ENCODE measurements at regions not wholly inside any gene's neighbourhood (a gene's known extent, or its start where the extent isn't known, plus 50 kb on each side); places are given as distances from the start of the nearest gene placed in this dataset.
"Not testable (repeated sequence)": the region's sequence is repeated elsewhere in the genome, so short reads cannot be mapped to it uniquely, and the experiment has no call there.

DNA sequence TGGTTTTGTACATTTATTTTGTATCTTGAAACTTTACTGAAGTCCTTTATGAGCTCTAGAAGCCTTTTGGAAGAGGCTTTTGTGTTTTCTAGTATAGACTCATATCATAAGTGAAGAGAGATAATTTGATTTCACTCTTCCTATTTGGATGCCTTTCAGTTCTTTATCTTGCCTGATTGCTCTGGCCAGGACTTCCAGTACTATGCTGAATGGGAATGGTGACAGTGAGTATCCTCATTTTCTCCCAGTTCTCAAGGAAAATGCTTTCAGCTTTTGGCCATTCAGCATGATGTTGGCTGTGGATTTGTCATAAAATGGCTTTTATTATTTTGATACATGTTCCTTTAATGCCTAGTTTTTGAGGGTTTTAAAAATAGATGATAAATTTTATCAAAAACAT, 1061.3 kb downstream of the STPG2 start:
- no peak for DNase-seq (ENCODE audit: low read depth in 2 of 2)

DNA sequence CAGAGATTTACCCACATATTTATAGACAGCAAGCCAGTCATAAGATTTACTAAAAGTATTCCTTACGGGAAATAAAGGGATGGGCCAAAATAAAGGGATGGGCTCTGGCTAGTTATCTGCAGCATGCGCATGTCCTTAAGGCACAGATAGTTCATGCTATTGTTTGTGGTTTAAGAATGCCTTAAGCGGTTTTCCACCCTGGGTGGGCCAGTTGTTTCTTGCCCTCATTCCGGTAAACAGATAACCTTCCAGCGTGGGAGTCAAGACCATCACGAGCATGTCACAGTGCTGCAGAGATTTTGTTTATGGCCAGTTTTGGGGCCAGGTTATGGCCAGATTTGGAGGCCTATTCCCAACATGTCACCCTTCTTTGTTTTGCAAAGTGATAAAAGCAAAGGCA, 1046.2 kb downstream of the STPG2 start:
- not testable (repeated sequence) for DNase-seq (ENCODE audit: low read depth in 2 of 2)

DNA sequence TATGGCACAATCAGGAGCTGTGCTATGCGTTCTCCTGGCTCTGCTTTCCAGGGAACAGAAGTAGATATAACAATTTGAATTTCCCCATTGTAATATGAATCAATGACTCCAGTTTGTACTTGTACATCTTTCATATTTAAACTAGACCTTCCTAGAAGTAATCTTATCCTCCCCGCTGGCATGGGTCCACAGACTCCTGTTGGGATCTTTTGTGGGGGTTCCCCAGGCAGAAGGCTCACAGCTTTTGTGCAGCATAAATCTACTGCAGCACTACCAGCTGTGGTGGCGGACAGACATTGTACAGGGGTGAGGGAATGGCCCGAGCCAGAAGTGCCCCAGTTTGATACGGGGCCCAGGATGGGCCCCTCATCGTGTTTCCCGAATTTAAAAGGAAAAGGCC, 1042.1 kb downstream of the STPG2 start:
- not testable (repeated sequence) for DNase-seq (ENCODE audit: low read depth in 2 of 2)

DNA sequence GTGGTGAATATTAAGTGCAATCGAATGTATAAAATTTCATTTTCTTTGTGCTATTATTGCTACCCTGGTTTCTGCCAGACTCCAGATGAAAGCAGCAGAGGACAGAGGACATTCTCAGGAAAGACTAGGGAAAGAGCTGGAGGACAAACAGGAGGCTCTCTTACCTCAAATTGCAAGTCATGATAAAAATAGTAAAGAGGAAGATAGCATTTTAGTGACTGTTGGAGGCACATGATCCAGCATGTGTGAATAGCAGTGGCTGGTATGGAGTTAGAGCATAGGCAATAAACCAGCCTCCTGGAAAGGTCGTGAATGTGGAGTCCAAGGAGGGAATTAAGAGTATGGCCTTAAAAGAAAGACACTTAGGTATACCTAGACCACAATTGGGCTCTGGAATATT, 1040.0 kb downstream of the STPG2 start:
- DNase-seq (ENCODE audit: low read depth in 2 of 2), result no peak

DNA sequence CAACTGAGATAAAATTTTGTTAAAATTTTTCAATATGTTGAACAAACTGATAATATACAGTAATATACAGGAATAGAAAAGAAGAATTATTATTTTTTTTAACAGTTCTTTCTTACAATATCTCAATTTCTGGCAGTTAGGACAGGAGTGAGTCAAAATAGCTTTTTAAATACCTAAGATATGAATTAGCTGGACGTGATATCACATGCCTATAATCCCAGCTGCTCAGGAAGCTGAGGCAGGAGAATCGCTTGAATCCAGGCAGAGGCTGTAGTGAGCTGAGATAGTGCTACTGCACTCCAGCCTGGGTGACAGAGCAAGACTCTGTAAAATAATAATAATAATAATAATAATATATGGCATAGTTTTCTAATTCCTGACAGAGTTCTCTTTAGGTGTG, 1039.3 kb downstream of the STPG2 start:
- no peak for DNase-seq (ENCODE audit: low read depth in 2 of 2)

DNA sequence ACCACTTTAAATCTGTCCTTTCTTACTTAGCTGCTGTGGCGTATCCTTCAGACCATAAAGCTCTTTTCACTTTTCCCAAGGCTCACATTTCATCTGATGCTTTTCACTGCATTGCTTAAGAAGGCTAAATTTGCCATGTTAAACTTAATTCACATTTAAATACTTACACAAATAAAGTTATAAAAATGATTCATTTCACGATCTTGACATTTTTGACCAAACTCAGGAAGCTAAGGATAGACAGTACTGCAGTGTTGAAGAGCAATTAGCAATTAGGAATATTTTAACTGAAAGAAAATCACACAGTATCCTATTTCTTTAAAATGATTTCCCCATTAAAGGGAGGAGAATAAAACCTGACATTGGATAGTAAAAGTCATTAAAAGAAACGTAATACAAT, 1038.6 kb downstream of the STPG2 start:
- DNase-seq (ENCODE audit: low read depth in 2 of 2), result no peak

DNA sequence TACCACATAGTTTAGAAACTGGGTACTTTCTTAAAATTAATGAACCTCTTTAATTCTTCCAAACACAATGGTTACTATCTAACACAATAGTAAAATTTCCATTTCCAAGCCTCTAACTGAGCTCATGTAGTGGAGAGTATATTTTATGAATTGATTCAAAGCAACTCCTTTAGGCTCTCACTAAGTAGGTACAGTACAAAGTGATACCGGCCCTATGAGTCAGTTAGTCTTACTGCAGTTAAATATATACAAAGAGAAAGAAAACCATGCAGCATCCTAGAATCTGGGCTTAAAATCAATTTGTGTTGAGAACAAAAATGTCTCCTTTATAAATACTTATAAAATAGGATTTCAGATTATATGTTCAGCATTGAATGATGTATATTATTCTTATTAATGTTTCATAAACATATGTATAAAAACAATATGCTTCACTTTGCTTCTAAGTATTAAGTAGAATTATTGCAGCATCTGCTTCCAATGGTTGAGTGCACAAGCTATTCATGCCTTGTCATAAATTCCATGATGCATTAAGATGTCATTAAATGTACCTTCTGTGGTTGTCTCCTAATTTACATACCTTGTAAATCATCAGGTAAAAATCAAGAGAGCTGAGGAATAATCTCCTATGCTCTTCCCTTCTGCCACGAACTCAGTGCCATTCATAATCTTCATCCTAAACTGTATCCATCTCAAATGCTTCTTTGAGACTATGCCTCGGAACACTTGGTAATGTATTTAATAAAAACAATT, 1037.8 kb downstream of the STPG2 start:
- DNase-seq (ENCODE audit: low read depth in 2 of 2), result no peak

DNA sequence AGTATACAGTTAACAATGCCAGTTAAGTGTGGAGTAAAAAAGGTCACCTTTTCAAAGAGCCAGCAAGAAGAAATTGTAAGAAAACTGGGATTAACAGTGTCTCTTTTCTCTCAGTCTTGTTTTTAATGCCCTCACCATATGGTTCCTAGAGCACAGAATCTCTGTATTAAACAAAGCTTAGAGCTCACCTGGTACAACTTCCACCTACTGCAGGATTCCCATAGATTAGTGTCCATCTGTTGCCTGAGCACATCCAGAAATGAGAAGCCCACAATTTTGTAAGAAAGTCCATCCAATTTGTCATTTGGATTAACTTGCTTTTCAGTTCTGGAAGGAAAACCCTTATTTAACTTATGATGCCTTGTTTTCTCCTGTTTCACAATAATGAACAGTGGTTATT, 1037.1 kb downstream of the STPG2 start:
- no peak for DNase-seq (ENCODE audit: low read depth in 2 of 2)

DNA sequence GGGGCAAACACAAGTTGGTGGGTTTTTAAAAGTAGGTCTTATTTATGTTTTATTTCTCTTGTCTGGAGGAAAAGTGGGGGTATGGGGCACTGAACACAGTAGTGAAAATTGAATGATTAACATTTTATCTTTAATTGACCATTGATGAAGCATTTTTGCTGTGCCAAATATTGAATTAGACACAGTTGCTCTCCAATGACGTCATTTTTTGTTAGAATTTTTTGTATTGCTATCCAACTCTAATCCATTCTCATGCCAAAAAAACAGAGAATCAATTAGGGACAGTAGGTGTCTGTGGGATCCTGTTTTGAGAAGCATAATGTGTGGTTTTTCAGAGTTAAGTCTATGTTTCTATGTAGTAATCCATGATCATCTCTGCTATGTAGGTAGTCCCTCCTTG, 1032.8 kb downstream of the STPG2 start:
- no peak for DNase-seq (ENCODE audit: low read depth in 2 of 2)

DNA sequence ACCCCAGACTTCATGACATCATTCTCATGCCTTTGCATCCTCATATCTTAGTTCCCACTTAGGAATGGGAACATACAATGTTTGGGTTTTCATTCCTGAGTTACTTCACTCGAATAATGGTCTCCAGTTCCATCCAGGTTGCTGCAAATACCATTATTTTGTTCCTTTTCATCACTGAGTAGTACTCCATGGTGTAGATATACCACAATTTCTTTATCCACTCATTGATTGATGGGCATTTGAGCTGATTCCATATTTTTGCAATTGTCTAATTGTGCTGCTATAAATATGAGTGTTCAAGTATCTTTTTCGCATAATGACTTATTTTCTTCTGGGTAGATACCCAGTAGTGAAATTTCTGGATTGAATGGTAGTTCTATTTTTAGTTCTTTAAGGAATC, 1026.8 kb downstream of the STPG2 start:
- no peak for DNase-seq (ENCODE audit: low read depth in 2 of 2)

DNA sequence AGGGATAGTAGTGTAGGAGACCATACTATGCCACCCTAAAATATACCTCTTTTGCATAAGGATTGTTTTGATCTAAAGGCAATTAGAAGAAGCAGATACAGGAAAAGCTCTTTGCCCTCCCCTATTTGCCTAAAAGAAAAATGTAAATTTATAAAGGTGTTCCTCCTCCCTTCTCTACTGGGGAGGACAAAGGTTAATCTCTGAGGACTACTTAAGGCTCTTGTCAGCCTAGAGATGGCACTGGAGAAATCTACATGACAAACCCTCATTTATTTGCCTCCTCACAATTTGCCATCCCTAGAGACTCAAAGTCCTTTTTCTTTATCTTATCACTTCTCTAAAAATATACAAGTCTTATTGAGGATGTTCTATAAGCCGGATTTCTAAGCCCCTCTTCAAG, 1021.8 kb downstream of the STPG2 start:
- no peak for DNase-seq (ENCODE audit: low read depth in 2 of 2)

DNA sequence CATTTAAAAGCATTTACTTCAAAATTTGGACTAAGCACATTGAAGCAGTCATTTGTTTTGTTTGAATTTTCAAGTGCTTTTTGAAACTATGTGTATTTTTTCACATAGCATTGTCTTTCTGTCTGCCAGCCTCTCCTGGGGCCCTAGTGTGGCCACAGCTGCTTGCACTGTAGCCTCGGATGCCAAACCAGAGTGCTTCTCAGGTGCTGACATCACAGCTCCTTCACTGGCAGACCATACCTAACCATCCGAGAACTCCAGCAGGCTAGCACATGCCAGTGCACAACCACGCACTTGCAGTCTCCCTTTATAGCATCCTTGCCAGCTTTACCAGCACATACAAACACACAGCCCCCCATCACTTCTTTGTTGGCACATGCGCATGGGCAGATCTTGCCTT, 1019.7 kb downstream of the STPG2 start:
- no peak for DNase-seq (ENCODE audit: low read depth in 2 of 2)

DNA sequence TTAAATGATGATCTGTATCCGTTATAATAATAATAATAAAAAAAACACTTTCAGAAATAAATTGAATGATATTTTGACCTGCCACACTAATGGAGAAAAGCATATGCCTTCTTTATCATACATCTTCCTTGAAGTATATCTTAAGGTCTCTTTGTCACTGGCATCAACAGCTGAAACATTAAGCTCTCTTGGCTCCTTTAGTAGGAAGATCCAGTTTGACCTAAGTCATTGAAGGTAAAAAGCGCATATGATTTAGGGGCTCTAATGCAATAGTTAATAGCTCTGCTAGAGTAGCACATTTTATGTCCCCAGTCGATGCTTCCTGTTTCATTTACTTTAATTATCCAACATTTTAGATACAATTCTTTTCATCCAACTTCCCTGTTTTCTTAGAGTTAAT, 1010.8 kb downstream of the STPG2 start:
- DNase-seq (ENCODE audit: low read depth in 2 of 2), result no peak

DNA sequence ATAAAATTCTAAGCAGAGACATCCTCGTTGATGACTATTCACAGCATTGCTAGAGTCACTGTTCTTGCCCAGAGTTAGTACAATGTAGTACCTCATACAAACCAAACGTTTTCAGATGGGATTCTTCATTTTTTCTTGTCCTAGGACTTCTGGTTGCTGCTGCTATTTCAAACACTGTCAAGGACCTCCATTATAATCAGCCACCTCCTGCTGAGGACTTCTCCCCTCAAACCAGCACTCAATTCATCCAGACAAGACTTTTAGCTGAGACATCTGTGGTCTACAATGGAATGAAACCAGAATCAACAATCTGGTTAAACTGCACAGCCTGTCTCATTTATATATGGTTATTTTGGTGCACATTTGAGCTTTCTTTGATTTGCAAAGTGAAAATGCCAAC, 1008.8 kb downstream of the STPG2 start:
- DNase-seq (ENCODE audit: low read depth in 2 of 2), result no peak

DNA sequence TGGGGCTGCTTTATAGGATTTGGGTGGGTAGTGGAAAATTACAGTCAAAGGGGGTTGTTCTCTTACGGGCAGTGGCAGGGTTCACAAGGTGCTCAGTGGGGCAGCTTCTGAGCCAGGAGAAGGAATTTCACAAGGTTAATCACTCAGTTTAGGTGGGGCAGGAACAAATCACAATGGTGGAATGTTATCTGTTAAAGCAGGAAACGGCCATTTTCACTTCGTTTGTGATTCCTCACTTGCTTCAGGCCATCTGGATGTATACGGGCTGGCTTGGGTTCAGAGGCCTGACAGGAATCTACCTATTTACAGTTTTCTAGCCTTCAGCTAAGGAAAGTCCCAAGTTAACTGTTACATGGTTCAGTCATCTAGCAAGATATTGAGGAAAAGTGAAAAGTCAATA, 1003.5 kb downstream of the STPG2 start:
- no peak for DNase-seq (ENCODE audit: low read depth in 2 of 2)

DNA sequence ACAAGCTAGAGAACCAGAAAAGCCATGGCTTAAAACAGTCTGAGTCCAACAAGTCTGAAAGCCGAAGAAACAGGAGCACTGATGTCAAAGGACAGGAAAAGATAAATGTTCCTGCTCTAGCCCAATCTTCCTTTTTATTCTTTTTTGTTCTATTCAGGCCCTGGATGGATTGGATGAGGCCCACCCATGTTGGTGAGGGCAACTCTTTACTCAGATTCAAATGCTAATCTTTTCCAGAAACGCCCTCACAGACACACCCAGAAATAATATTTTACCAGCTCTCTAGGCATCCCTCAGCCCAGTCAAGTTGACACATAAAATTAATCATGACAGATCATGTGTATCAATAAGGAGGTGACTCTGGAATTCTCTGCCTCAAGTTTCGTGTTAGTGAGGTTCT, 1002.7 kb downstream of the STPG2 start:
- no peak for DNase-seq (ENCODE audit: low read depth in 2 of 2)

DNA sequence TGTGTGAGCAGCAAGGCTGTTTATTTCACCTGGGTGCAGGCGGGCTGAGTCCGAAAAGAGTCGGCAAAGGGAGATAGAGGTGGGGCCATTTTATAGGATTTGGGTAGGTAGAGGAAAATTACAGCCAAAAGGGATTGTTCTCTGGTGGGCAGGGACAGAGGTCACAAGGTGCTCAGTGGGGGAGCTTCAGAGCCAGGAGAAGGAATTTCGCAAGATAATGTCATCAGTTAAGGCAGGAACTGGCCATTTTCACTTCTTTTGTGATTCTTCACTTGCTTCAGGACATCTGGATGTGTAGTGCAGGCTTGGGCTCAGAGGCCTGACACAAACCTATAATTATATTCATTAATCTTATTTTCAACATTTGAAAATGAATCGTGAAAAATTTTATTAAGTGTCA, 1001.9 kb downstream of the STPG2 start:
- not testable (repeated sequence) for DNase-seq (ENCODE audit: low read depth in 2 of 2)

DNA sequence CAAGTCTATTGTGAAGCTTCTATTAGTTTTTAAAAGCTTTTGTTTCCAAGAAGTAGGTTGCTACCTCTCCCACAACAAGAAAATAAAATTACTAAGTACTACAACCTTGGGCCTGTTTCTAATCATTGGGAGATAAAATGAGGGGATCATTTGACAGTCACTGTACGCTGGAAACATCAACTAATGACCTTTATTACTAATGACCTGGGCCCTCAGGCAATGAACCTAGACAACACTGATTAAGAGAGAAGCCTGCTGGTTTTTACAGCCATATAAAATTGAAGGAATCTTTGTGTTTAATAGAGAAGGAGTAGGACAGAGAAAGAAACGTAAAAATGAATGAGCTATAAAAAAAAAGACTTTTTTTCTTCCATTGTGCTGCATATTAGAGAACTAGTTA, 1000.9 kb downstream of the STPG2 start:
- DNase-seq (ENCODE audit: low read depth in 2 of 2), result no peak

DNA sequence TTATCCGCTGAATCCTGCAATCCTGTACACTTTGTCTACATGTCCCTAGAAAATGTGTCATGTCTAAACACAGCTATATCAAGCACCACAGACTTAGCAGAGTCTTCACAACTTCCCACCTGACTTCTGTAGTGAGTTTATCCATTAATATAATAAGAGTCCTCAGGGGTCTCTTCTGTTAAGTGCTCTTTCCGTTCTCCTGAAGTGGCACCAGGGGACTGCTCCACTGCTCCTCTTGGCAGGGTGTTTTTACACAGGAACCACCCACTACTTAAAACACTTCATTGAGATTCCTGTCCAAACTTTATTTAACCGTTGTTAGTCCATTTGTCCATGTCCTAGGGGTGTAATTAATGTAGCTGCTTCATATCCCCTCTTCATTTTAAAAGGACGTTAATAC, 1000.4 kb downstream of the STPG2 start:
- DNase-seq (ENCODE audit: low read depth in 2 of 2), result no peak

DNA sequence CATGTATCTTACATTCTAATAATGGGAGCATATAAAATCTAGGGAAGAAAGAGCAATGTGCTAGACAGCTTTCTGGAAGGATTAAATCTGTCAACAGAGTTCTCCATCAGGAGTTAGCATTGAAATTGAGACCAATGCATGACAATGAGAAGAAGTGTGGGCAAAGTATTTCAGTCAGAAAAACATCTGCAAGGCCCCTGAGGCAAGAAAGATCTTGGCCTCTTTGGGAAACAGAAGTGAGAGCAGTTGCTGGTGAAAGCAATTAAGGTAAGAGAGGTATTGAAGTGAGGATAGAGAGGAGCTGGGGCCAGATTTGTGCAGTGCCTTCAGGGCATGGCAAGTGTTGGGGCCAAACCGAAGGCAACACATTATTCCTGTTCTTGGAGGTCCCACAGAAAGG, 999.1 kb downstream of the STPG2 start:
- no peak for DNase-seq (ENCODE audit: low read depth in 2 of 2)

DNA sequence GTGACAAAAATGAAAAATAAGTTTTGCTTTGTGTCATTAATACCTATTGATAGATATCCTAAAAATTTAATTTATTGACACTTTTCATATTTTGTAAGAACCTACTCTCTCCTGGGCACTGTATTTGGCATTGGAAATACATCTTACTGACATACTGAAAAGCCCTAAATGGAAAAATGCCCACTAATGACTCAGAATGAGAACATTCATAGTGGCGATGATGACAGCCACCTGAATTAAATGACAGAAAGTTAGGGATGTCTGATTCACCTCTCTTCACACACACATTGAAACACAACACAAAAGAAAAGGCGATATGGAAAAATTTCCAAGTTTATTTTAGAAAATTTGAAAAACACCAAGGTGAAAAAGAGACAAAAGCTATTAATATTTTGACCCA, 992.3 kb downstream of the STPG2 start:
- DNase-seq (ENCODE audit: low read depth in 2 of 2), result no peak

DNA sequence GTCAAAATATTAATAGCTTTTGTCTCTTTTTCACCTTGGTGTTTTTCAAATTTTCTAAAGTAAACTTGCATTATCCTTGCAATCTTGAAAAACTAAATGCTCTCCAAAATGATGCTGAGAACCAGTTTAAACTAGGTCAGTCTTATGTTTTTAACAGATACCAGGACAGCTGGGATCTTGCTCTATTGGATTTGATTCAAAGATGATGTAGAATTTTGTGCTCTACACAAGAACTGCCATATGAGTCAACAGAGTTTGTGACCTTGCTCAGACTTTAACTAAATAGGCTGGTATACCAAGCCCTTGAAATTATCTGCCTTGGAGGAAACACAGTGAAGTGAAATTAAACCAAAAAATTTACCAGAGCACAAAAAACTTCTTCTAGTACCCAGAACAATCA, 991.1 kb downstream of the STPG2 start:
- no peak for DNase-seq (ENCODE audit: low read depth in 2 of 2)

DNA sequence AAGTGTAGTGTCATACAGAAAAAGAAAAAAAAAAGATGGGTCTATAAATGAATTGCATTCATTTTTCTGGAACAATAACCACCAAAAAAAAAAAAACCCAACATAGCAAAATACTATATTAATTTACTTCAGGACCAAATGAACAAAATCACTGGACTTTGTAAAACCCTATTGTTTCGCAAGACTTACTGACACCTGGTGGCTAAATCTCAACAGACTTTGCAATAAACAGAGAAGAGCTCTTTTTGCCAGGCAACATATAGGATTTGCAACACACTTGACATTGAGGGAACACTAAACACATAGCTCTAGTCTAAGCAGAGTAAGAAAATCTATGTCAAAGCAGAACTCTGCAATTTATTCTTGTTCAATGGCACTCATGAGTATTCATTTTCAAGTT, 990.2 kb downstream of the STPG2 start:
- no peak for DNase-seq (ENCODE audit: low read depth in 2 of 2)

DNA sequence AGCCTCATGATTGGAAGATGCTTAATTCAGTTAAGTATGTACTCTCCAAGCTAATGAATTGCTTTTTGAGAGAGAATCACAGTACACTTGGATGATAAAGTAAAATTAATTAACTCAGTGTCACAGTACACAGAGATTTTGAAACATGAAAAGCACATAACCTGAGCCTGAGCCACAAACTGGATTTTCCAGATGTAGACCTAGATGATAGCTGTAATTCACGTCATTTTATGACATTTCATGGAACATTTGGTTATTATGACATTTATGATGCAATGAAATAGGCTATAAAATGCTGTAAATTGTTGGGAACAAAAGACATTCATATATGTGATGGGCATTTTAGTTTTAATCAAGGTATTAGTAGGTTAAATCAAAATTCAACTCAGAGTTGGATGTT, 983.7 kb downstream of the STPG2 start:
- DNase-seq (ENCODE audit: low read depth in 2 of 2), result no peak

Measured in dermis microvascular lymphatic vessel endothelial cell (primary cell).